ENCODE measurements at regions not wholly inside any gene's neighbourhood (a gene's known extent, or its start where the extent isn't known, plus 50 kb on each side); places are given as distances from the start of the nearest gene placed in this dataset.
"Not testable (repeated sequence)": the region's sequence is repeated elsewhere in the genome, so short reads cannot be mapped to it uniquely, and the experiment has no call there.

DNA sequence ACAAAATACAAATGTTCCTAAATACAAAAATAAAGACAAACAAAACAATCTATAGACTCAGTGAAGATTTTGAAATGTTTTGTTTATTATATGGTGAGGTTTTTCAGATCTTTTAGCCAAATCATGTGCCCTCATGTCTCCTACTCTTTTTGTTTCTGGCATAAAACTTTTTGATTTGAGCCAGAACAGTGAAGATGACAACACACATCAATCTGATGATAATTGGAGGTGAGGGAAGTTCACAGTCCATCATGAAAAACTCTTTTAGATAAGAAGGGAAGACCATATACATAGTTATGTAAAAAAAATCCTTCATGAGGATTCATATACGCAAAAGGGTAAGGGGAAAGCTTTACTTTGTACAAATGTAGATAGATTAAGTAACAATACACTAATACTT lies 75.1 kb upstream of the OSBPL11 start:
- no peak overlapping the region for H3K4me3 ChIP-seq (replicated peaks in 1 of 2; ENCODE audit: low read depth in 2 of 2, low read length in 2 of 2)
- DNase-seq (ENCODE audit: low read depth in 2 of 2), result no peak
- TF ChIP-seq, protein P1, sequence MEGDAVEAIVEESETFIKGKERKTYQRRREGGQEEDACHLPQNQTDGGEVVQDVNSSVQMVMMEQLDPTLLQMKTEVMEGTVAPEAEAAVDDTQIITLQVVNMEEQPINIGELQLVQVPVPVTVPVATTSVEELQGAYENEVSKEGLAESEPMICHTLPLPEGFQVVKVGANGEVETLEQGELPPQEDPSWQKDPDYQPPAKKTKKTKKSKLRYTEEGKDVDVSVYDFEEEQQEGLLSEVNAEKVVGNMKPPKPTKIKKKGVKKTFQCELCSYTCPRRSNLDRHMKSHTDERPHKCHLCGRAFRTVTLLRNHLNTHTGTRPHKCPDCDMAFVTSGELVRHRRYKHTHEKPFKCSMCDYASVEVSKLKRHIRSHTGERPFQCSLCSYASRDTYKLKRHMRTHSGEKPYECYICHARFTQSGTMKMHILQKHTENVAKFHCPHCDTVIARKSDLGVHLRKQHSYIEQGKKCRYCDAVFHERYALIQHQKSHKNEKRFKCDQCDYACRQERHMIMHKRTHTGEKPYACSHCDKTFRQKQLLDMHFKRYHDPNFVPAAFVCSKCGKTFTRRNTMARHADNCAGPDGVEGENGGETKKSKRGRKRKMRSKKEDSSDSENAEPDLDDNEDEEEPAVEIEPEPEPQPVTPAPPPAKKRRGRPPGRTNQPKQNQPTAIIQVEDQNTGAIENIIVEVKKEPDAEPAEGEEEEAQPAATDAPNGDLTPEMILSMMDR (IDR thresholded peaks at IDR 0.05; ENCODE audit: low read depth, low read length), result no peak

DNA sequence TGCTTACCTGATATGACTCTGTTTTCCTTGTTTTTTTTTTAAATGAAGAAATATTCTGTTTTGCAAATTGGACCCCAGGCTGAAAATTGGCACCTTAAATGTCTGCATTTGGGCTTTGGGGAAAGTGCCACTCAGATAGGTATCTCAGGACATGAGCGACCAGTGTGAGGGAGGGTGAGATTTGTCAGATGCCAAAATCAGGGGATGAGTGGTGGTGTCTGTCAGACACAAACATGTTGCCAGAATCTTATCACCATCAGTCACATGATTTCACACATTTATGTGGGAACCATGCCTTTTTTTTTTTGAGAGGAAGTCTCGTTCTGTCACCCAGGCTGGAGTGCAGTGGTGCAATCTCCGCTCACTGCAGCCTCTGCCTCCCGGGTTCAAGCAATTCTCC lies 75.6 kb upstream of the OSBPL11 start:
- TF ChIP-seq, protein P1 (IDR thresholded peaks at IDR 0.05; ENCODE audit: low read depth, low read length), result no peak
- no peak for DNase-seq (ENCODE audit: low read depth in 2 of 2)

DNA sequence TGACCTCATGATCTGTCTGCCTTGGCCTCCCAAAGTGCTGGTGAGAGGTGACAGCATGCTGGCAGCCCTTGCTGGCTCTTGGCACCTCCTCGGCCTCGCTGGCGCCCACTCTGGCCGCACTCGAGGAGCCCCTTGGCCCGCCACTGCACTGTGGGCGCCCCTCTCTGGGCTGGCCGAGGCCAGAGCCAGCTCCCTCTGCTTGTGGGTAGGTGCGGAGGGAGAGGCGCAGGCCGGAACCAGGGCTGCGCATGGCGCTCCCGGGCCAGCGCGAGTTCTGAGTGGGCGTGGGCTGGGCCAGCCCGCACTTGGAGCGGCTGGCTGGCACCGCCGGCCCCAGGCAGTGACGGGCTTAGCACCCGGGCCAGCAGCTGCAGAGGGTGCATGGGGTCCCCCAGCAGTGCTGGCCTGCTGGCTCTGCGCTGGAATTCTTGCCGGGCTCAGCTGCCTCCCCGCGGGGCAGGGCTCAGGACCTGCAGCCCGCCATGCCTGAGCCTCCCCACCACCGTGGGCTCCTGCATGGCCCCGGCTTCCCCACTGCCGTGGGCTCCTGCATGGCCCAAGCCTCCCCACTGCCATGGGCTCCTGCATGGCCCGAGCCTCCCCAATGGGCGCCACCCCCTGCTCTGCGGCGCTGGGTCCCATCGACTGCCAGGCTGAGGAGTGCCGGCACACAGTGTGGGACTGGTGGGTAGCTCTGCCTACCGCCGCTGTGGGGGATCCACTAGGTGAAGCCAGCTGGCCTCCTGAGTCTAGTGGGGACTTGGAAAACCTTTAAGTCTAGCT lies 76.4 kb upstream of the OSBPL11 start:
- no peak overlapping the region for H3K4me3 ChIP-seq (replicated peaks in 1 of 2; ENCODE audit: low read depth in 2 of 2, low read length in 2 of 2)
- TF ChIP-seq, protein P1 (IDR thresholded peaks at IDR 0.05; ENCODE audit: low read depth, low read length), result no peak
- DNase-seq (ENCODE audit: low read depth in 2 of 2), result no peak

More for the DNA sequence above, 75.6 kb upstream of the OSBPL11 start:
- no peak overlapping the region for H3K4me3 ChIP-seq (replicated peaks in 1 of 2; ENCODE audit: low read depth in 2 of 2, low read length in 2 of 2)

DNA sequence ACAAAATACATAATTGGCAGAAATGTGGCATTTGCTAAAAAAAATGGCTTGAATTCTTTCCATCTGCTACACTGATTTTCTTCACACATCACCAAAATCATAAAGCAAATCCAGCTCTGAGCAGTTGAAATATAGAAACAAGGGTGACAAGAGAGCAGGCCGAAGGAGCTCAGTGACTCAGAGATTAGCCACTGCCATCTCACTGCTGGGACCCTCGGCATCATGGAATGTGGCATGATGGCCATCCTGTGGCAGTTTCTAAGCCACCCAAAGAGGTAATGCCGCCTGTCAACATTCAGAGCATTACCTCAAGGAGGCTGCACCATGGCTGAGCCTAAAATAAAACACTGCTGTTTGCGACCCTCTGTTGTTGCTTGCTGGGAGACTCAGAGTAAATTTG lies 80.5 kb upstream of the OSBPL11 start:
- TF ChIP-seq, protein P1 (IDR thresholded peaks at IDR 0.05; ENCODE audit: low read depth, low read length), result no peak
- H3K4me3 ChIP-seq (replicated peaks in 1 of 2; ENCODE audit: low read depth in 2 of 2, low read length in 2 of 2), result no peak overlapping the region
- no peak for DNase-seq (ENCODE audit: low read depth in 2 of 2)

DNA sequence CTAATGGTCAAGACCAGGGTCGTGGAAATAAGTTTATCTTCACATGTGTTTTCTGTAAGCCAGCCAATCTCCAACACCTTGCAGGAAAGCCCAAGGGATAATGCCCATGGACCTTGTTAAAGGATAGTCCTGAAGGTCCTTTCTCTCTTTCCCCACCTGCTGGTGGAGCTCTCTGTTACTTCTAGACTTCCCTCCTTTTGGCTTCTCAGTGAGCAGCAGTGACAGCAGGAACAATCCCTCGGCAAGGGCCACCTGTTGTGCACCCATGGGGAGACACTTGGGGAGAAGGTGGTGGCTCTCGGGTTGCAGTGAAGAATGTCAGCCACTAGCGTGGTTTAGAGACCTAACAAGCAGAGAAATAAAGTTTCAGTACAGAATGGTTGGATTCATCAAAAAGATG lies 84.0 kb upstream of the OSBPL11 start:
- no peak overlapping the region for H3K4me3 ChIP-seq (replicated peaks in 1 of 2; ENCODE audit: low read depth in 2 of 2, low read length in 2 of 2)
- no peak for DNase-seq (ENCODE audit: low read depth in 2 of 2)
- TF ChIP-seq, protein P1 (IDR thresholded peaks at IDR 0.05; ENCODE audit: low read depth, low read length), result no peak

DNA sequence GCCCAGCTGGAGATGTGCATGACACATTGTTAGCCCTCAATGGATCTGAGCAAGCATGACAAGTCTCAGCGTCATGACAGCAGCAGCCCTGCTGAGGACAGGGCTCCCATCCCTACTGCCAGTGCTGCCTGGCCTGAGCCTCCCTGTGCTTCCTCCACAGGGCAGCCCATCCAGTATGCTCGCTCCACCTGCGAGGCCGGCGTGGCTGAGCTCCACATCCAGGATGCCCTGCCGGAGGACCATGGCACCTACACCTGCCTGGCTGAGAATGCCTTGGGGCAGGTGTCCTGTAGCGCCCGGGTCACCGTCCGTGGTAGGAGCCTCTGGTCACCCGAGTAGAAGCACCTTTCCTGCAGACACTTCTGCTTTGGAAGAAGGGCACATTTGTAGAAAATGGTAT lies 85.8 kb upstream of the OSBPL11 start:
- H3K4me3 ChIP-seq (replicated peaks in 1 of 2; ENCODE audit: low read depth in 2 of 2, low read length in 2 of 2), result no peak overlapping the region
- TF ChIP-seq, protein P1 (IDR thresholded peaks at IDR 0.05; ENCODE audit: low read depth, low read length), result no peak
- DNase-seq (ENCODE audit: low read depth in 2 of 2), result no peak

DNA sequence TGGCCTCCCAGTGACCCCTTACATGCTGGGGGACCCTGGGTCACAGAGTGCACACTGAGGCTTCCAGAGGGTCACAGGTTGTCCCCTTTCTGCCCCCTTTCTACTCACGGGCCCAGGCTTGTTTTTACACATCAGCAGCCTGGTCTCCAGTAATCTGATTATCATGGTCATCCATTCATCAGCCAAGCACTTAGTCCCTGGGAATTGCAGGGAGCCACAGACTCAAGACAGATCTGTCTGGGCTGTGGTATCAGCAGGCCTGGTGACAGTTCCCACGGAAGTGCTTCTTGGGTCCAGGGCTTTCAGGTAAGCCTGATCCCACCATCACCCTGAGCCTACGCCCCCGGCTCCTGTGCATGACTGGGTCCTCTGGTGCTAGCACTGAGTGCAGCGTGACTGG lies 86.6 kb upstream of the OSBPL11 start:
- not testable (repeated sequence) for DNase-seq (ENCODE audit: low read depth in 2 of 2); H3K4me3 ChIP-seq (replicated peaks in 1 of 2; ENCODE audit: low read depth in 2 of 2, low read length in 2 of 2)

DNA sequence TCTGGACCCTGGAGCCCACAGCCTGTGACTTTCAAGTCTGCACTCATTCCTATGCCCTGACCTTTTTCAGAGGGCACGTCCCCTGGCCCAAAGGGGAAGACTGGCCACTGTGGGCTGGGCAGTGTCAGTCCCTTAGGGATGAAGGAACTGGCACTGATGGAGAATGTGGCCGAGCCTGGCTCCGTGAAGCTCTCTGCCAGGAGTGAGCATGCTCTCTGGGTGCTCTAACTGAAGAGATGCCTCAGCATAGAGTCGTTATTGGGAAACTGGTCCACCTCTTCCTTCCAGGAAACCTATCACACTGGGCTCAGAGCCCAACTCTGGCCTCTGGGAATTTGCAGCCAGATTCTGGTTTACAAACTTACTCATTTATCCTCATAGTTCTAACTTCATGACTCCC lies 87.3 kb upstream of the OSBPL11 start:
- peak; percentile 76 to 86 for DNase-seq (ENCODE audit: low read depth in 2 of 2)
- H3K4me3 ChIP-seq (replicated peaks in 1 of 2; ENCODE audit: low read depth in 2 of 2, low read length in 2 of 2), result not testable (repeated sequence)
